Natural killer cell (primary cell): ENCODE measurements at regions not wholly inside any gene's neighbourhood (a gene's known extent, or its start where the extent isn't known, plus 50 kb on each side); places are given as distances from the start of the nearest gene placed in this dataset.

ENCODE experiments used
- ATAC-seq, 3 donors: fragments of 150-1000 bp in 2 of 3; fragments of 200-7000 bp in 1 of 3; cut with Tn5 transposase; 1 replicate in 1 of 3; 2 replicates in 2 of 3; pipeline ENCODE4 v1.10.0; 2021; ENCODE audit warnings: mild to moderate bottlenecking in 2 of 3, moderate library complexity in 2 of 3
- DNase-seq, 2 donors: peaks; one replicate each; pipeline versions ENCODE4 v3.0.0 to v3.0.0-alpha.2; 2013 to 2021; ENCODE audit warnings: mixed read lengths in 1 of 2
- H3K27ac ChIP-seq: one replicate; pipeline ENCODE4 v1.5.1; 2013; ENCODE audit warnings: mild to moderate bottlenecking, low read length
- H3K27me3 ChIP-seq: one replicate; pipeline ENCODE4 v1.6.1; 2013; ENCODE audit warnings: low read length; ENCODE audit not compliant: control insufficient read depth, insufficient read depth
- H3K36me3 ChIP-seq: one replicate; pipeline ENCODE4 v1.6.1; 2013; ENCODE audit warnings: low read length; ENCODE audit not compliant: control insufficient read depth, insufficient read depth
- H3K4me1 ChIP-seq: one replicate; pipeline ENCODE4 v1.6.1; 2013; ENCODE audit warnings: low read length; ENCODE audit not compliant: control insufficient read depth, insufficient read depth
- H3K4me3 ChIP-seq: one replicate; pipeline ENCODE4 v1.5.1; 2013; ENCODE audit warnings: low read length
- H3K9me3 ChIP-seq: one replicate; pipeline ENCODE4 v1.6.1; 2013; ENCODE audit warnings: low read length; ENCODE audit not compliant: control insufficient read depth, insufficient read depth
- H3K27ac Mint-ChIP-seq, 2 donors: one replicate each; pipeline ENCODE4 v1.8.0; 2022; ENCODE audit warnings: mild to moderate bottlenecking in 2 of 2, mixed read lengths in 2 of 2, moderate library complexity in 1 of 2
- H3K27me3 Mint-ChIP-seq, 2 donors: one replicate each; pipeline ENCODE4 v1.8.0; 2022; ENCODE audit warnings: low read depth in 2 of 2, mixed read lengths in 2 of 2
- H3K36me3 Mint-ChIP-seq: one replicate; pipeline ENCODE4 v1.8.0; 2022; ENCODE audit warnings: mixed read lengths
- H3K4me1 Mint-ChIP-seq, 2 donors: one replicate each; pipeline ENCODE4 v1.8.0; 2022; ENCODE audit warnings: mixed read lengths in 2 of 2
- H3K4me3 Mint-ChIP-seq: one replicate; pipeline ENCODE4 v1.8.0; 2022; ENCODE audit warnings: mild to moderate bottlenecking, moderate library complexity, mixed read lengths
- H3K9me3 Mint-ChIP-seq, 2 donors: one replicate each; pipeline ENCODE4 v1.8.0; 2022; ENCODE audit warnings: mixed read lengths in 2 of 2
- CTCF ChIP-seq: fragments of 200-600 bp; IDR thresholded peaks from one replicate; pipeline ENCODE4 v1.8.0; 2022; ENCODE audit warnings: antibody characterized with exemption
- WGBS: methylation state at CpG from one replicate; pipeline ENCODE4 v1.1.7; 2013; ENCODE audit warnings: missing lambda C conversion rate; ENCODE audit not compliant: insufficient coverage; 5-methylcytosine and 5-hydroxymethylcytosine counted together
- intact Hi-C: fragments of 100-400 bp; cut with micrococcal nuclease; formaldehyde crosslinking; loops from one replicate; pipeline ENCODE4 v1.14.2; 2022

- no peaks in the 10 kb centered on the region for H3K4me1 Mint-ChIP-seq
- H3K36me3 Mint-ChIP-seq, result no peaks in the 10 kb centered on the region
- peaks cover 6 to 9% of the 10 kb centered on the region in 2 donors for H3K27me3 Mint-ChIP-seq
- Histone ChIP-seq H3K27me3 (no peaks in the 10 kb centered on the region), H3K4me1 (no peaks in the 10 kb centered on the region), H3K9me3 (no peaks in the 10 kb centered on the region), H3K4me3 (no peak overlapping the region), H3K36me3 (no peaks in the 10 kb centered on the region), H3K27ac (no peak overlapping the region)
- ATAC-seq (peak in 1 of 3 donors; percentile 21), DNase-seq (no peak)
- H3K4me3 Mint-ChIP-seq, result no peak overlapping the region
- H3K27ac Mint-ChIP-seq, result no peak overlapping the region
- WGBS, result 84% methylated on average over 7 of the region's 8 CpGs
- no peaks in the 10 kb centered on the region for H3K9me3 Mint-ChIP-seq
- TF ChIP-seq CTCF, result no peak
- intact Hi-C loops, result no loop called here
Observed at GRCh38 chr13:32851083-32852069, 164.8 kb upstream of the KL start.

DNA sequence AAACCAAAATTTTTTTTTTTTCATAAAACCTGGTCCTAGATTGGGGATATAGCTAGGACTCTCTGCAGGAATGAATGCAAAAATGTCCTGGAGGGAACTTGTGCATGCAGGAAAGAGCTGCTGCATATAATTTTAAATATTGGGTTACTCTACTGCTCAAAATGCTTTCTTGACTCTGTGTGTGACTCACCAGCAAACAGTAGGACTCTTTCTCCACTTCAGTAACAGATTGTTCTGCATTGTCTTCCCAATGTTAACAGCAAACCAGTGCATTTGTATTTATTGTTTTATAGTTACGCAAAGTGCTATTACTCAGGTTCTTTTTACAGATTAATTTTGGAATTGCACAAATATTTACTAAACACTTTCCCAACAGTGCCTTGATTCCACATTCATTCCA lies 163.7 kb upstream of the KL start:
- Histone ChIP-seq H3K9me3 (no peaks in the 10 kb centered on the region), H3K4me1 (no peaks in the 10 kb centered on the region), H3K27ac (no peak overlapping the region), H3K36me3 (no peaks in the 10 kb centered on the region), H3K27me3 (no peaks in the 10 kb centered on the region), H3K4me3 (no peak overlapping the region)
- no peaks in the 10 kb centered on the region for H3K9me3 Mint-ChIP-seq
- ATAC-seq (no peak), DNase-seq (no peak)
- no peaks in the 10 kb centered on the region for H3K4me1 Mint-ChIP-seq
- H3K27ac Mint-ChIP-seq, result no peak overlapping the region
- intact Hi-C loops, result no loop called here
- WGBS, result 80% methylated on average over 1 of the region's 1 CpG
- H3K27me3 Mint-ChIP-seq, result peaks cover 6 to 9% of the 10 kb centered on the region in 2 donors
- H3K4me3 Mint-ChIP-seq, result no peak overlapping the region
- no peaks in the 10 kb centered on the region for H3K36me3 Mint-ChIP-seq
- TF ChIP-seq CTCF, result no peak

GRCh38 chr13:32857077-32857476 lies 159.1 kb upstream of the KL start:
- no peaks in the 10 kb centered on the region for H3K4me1 Mint-ChIP-seq
- no peaks in the 10 kb centered on the region for H3K36me3 Mint-ChIP-seq
- ATAC-seq (no peak), DNase-seq (no peak)
- no peaks in the 10 kb centered on the region for H3K9me3 Mint-ChIP-seq
- Histone ChIP-seq H3K4me1 (no peaks in the 10 kb centered on the region), H3K27me3 (no peaks in the 10 kb centered on the region), H3K9me3 (peaks cover 6% of the 10 kb centered on the region), H3K27ac (no peak overlapping the region), H3K36me3 (no peaks in the 10 kb centered on the region), H3K4me3 (no peak overlapping the region)
- H3K4me3 Mint-ChIP-seq, result no peak overlapping the region
- no peak overlapping the region for H3K27ac Mint-ChIP-seq
- no peak for TF ChIP-seq CTCF
- peaks cover 0 to 3% of the 10 kb centered on the region in 2 donors for H3K27me3 Mint-ChIP-seq
- intact Hi-C loops, result no loop called here
- 63% methylated on average over 2 of the region's 2 CpGs for WGBS
